GM12878 (cell line): ENCODE measurements at regions not wholly inside any gene's neighbourhood (a gene's known extent, or its start where the extent isn't known, plus 50 kb on each side); places are given as distances from the start of the nearest gene placed in this dataset.

Experiments used
- ATAC-seq: fragments of 200-7000 bp; cut with Tn5 transposase; 3 replicates; pipeline ENCODE4 v1.9.1; 2020; ENCODE audit warnings: mild to moderate bottlenecking, moderate library complexity
- BruUV-seq: library from RNA; stranded (reverse); fragments of 400-500 nt; replicated peaks from 2 replicates; lab custom pipeline; 2021; lab: Mats Ljungman, UMichigan
- CTCF ChIA-PET: fragments of 300-600 bp; sonication (Branson Sonifier 250); formaldehyde crosslinking; extraction: SDS; loops from one replicate; lab custom pipeline; 2021; ENCODE audit warnings: inconsistent platforms; lab: Yijun Ruan, JAX
- POLR2A ChIA-PET: fragments of 350-600 bp; formaldehyde crosslinking; extraction: SDS; loops from one replicate; lab custom pipeline; 2021; ENCODE audit warnings: inconsistent platforms; lab: Charles Lee
- RAD21 ChIA-PET: fragments of 300-600 bp; sonication (Branson Sonifier 250); formaldehyde crosslinking; loops from one replicate; lab custom pipeline; 2023; ENCODE audit warnings: antibody characterized with exemption; ENCODE audit not compliant: unreplicated experiment; lab: Charles Lee
- SMC1A ChIA-PET: fragments of 300-600 bp; sonication (Branson Sonifier 250); formaldehyde crosslinking; loops from one replicate; lab custom pipeline; 2023; ENCODE audit not compliant: unreplicated experiment, uncharacterized antibody; lab: Charles Lee
- DNase-seq: peaks from one replicate; pipeline ENCODE4 v3.0.0-alpha.2; 2011; ENCODE audit warnings: low read depth, low spot score
- FAIRE-seq: peaks from 3 replicates; lab custom pipeline; 2011; peaks lifted over from hg19 to GRCh38; lab: Jason Lieb, UNC
- H2AFZ ChIP-seq: 2 replicates; pipeline ENCODE4 v1.6.0; 2011; ENCODE audit warnings: low read depth, low read length, control low read depth; ENCODE audit not compliant: control insufficient read depth
- H3K27ac ChIP-seq: 2 replicates; pipeline ENCODE4 v1.5.1; 2011; ENCODE audit warnings: control low read depth; ENCODE audit not compliant: control insufficient read depth, insufficient read depth
- H3K27me3 ChIP-seq, 2 experiments: replicated peaks in 1 of 2; 2 replicates each; pipeline versions ENCODE4 v1.6.0 to v1.6.1; 2011; ENCODE audit warnings: low read length in 1 of 2; ENCODE audit not compliant: control insufficient read depth in 2 of 2, insufficient read depth in 2 of 2
- H3K36me3 ChIP-seq, 2 experiments: 2 replicates each; pipeline ENCODE4 v1.5.1; 2011; ENCODE audit warnings: low read length in 1 of 2; ENCODE audit not compliant: control insufficient read depth in 2 of 2, insufficient read depth in 2 of 2
- H3K4me1 ChIP-seq: 2 replicates; pipeline ENCODE4 v1.6.1; 2011; ENCODE audit warnings: mild to moderate bottlenecking, low read length, moderate library complexity, mixed read lengths; ENCODE audit not compliant: control insufficient read depth, insufficient read depth
- H3K4me2 ChIP-seq: 2 replicates; pipeline ENCODE4 v1.6.0; 2011; ENCODE audit warnings: control low read depth; ENCODE audit not compliant: control insufficient read depth, insufficient read depth
- H3K4me3 ChIP-seq: fragments of 200-600 bp; sonication (generic); 2 replicates; pipeline ENCODE4 v1.5.1; 2016
- H3K79me2 ChIP-seq: 2 replicates; pipeline ENCODE4 v1.6.0; 2011; ENCODE audit warnings: low read length; ENCODE audit not compliant: control insufficient read depth, insufficient read depth
- H3K9ac ChIP-seq: 2 replicates; pipeline ENCODE4 v1.8.0; 2011; ENCODE audit warnings: low read length, control low read depth, mixed read lengths; ENCODE audit not compliant: control insufficient read depth, insufficient read depth
- H3K9me3 ChIP-seq: replicated peaks from 3 replicates; pipeline ENCODE4 v1.5.1; 2011; ENCODE audit warnings: mild to moderate bottlenecking, low read length; ENCODE audit not compliant: control insufficient read depth, insufficient read depth
- H4K20me1 ChIP-seq: 2 replicates; pipeline ENCODE4 v1.6.0; 2011; ENCODE audit not compliant: control insufficient read depth, insufficient read depth
- BCL11A ChIP-seq: IDR thresholded peaks from 2 replicates; pipeline ENCODE4 v1.6.1; 2011; ENCODE audit warnings: low read depth, low read length
- BMI1 ChIP-seq: fragments of 450-650 bp; IDR thresholded peaks from 2 replicates; pipeline ENCODE4 v1.6.1; 2016; ENCODE audit warnings: mild to moderate bottlenecking, moderate library complexity, borderline replicate concordance
- EED ChIP-seq: sonication (generic); IDR thresholded peaks from 2 replicates; pipeline ENCODE4 v1.6.1; 2016; ENCODE audit warnings: antibody characterized with exemption, low read depth
- FOXK2 ChIP-seq: fragments of 450-650 bp; IDR thresholded peaks from 2 replicates; pipeline ENCODE4 v1.6.1; 2017; ENCODE audit warnings: mild to moderate bottlenecking, moderate library complexity
- IKZF2 ChIP-seq, 2 experiments: fragments of 450-650 bp; IDR thresholded peaks; 2 replicates each; pipeline ENCODE4 v1.6.1; 2017; ENCODE audit warnings: mild to moderate bottlenecking in 2 of 2, moderate library complexity in 2 of 2
- KLF5 ChIP-seq: fragments of 450-650 bp; IDR thresholded peaks from 2 replicates; pipeline ENCODE4 v1.6.1; 2014; ENCODE audit warnings: mild to moderate bottlenecking; ENCODE audit not compliant: partially characterized antibody
- MTA2 ChIP-seq: fragments of 450-650 bp; IDR thresholded peaks from 2 replicates; pipeline ENCODE4 v1.6.1; 2016; ENCODE audit warnings: low read depth, mild to moderate bottlenecking, moderate library complexity
- MXI1 ChIP-seq: fragments of 150-350 bp; IDR thresholded peaks from 2 replicates; pipeline ENCODE4 v1.6.1; 2011; ENCODE audit warnings: low read depth, mild to moderate bottlenecking, inconsistent platforms, low read length, improper control_type of control experiment
- NR2F1 ChIP-seq: fragments of 450-650 bp; conservative IDR thresholded peaks from 2 replicates; pipeline ENCODE4 v1.6.1; 2017; ENCODE audit warnings: mild to moderate bottlenecking
- PKNOX1 ChIP-seq: fragments of 450-650 bp; IDR thresholded peaks from 2 replicates; pipeline ENCODE4 v1.6.1; 2016; ENCODE audit warnings: mild to moderate bottlenecking
- POLR2AphosphoS2 ChIP-seq: IDR thresholded peaks from 2 replicates; pipeline ENCODE4 v1.6.1; 2011; ENCODE audit warnings: low read depth, mild to moderate bottlenecking, low read length, improper control_type of control experiment, moderate library complexity
- POLR2AphosphoS5 ChIP-seq: IDR thresholded peaks from 2 replicates; pipeline ENCODE4 v1.6.1; 2011; ENCODE audit warnings: mild to moderate bottlenecking, low read length, inconsistent platforms
- RB1 ChIP-seq: fragments of 450-650 bp; formaldehyde crosslinking; IDR thresholded peaks from 2 replicates; pipeline ENCODE4 v1.6.1; 2017; ENCODE audit warnings: mild to moderate bottlenecking, borderline replicate concordance
- USF1 ChIP-seq: IDR thresholded peaks from 2 replicates; pipeline ENCODE4 v1.6.1; 2011; ENCODE audit warnings: borderline replicate concordance, low read depth, mild to moderate bottlenecking, moderate library complexity, mixed read lengths, low read length; ENCODE audit not compliant: insufficient read depth; ENCODE audit errors: extremely low read length
- ZBED1 ChIP-seq: IDR thresholded peaks from 2 replicates; pipeline ENCODE4 v1.6.1; 2016; ENCODE audit warnings: borderline replicate concordance
- ZBTB40 ChIP-seq: fragments of 450-650 bp; IDR thresholded peaks from 2 replicates; pipeline ENCODE4 v1.6.1; 2016; ENCODE audit warnings: mild to moderate bottlenecking, moderate library complexity, borderline replicate concordance
- WGBS: methylation state at CpG from one replicate; pipeline ENCODE4 v1.1.6; 2016; ENCODE audit warnings: low lambda C conversion rate; ENCODE audit not compliant: insufficient replicate concordance, insufficient coverage; ENCODE audit errors: missing lambda C conversion rate; 5-methylcytosine and 5-hydroxymethylcytosine counted together
- in situ Hi-C: fragments of 300-500 bp; cut with MboI; formaldehyde crosslinking; loops from 9 replicates; pipeline ENCODE4 v1.14.3; 2018; ENCODE audit warnings: mixed read lengths
- intact Hi-C: fragments of 100-400 bp; cut with micrococcal nuclease; formaldehyde crosslinking; loops from one replicate; pipeline ENCODE4 v1.14.2; 2022; ENCODE audit not compliant: unreplicated experiment

- SMC1A ChIA-PET, result no interaction called here
- FAIRE-seq, result no peak
Measured at GRCh38 chr6:4516206-4516605, 260.0 kb upstream of the CDYL start.

GRCh38 chr6:4513561-4513960, 262.6 kb upstream of the CDYL start:
- Histone ChIP-seq H3K4me2 (no peak overlapping the region), H3K79me2 (no peaks in the 10 kb centered on the region), H3K4me3 (no peak overlapping the region), H3K27ac (no peak overlapping the region), H3K9ac (no peak overlapping the region), H3K4me1 (no peaks in the 10 kb centered on the region), H3K36me3 (no peaks in the 10 kb centered on the region), H4K20me1 (no peaks in the 10 kb centered on the region), H3K9me3 (no peaks in the 10 kb centered on the region), H3K27me3 (no peaks in the 10 kb centered on the region), H2AFZ (no peak overlapping the region)
- in situ Hi-C loops (no loop called here), intact Hi-C loops (no loop called here)
- DNase-seq (no peak), FAIRE-seq (no peak), ATAC-seq (no peak)
- ChIA-PET CTCF (no interaction called here), RAD21 (no interaction called here), SMC1A (no interaction called here), POLR2A (interaction anchor here (0.6 kb wide), 1 partner anchor 371 kb away, joined by 3 read pairs; no protein-coding TSS in a partner anchor)
- BruUV-seq, result no TSS peak
- 78% methylated on average over 4 of the region's 4 CpGs for WGBS
- TF ChIP-seq KLF5 (no peak), USF1 (no peak), ZBTB40 (no peak), MXI1 (no peak), RB1 (no peak), NR2F1 (no peak), BMI1 (no peak), POLR2AphosphoS5 (no peak), IKZF2 (IDR thresholded peaks at IDR 0.05) (no peak), BCL11A (no peak), PKNOX1 (no peak)

More at GRCh38 chr6:4516206-4516605, 260.0 kb upstream of the CDYL start:
- no peaks in the 10 kb centered on the region for H3K79me2 ChIP-seq
- no peak overlapping the region for H3K4me2 ChIP-seq
- in situ Hi-C loops, result no loop called here
- no peaks in the 10 kb centered on the region for H3K27me3 ChIP-seq
- DNase-seq (no peak), ATAC-seq (no peak)
- no peaks in the 10 kb centered on the region for H3K9me3 ChIP-seq
- no peaks in the 10 kb centered on the region for H3K36me3 ChIP-seq
- no peak overlapping the region for H3K27ac ChIP-seq
- ChIA-PET CTCF (interaction anchor here (0.7 kb wide), 1 partner anchor 712 kb away, joined by 3 read pairs; no protein-coding TSS in a partner anchor), POLR2A (no interaction called here), RAD21 (no interaction called here)
- no peak overlapping the region for H3K9ac ChIP-seq
- no peaks in the 10 kb centered on the region for H4K20me1 ChIP-seq
- 20% methylated on average over 5 of the region's 5 CpGs for WGBS
- intact Hi-C loops, result no loop called here
- BruUV-seq, result no TSS peak
- H2AFZ ChIP-seq, result no peak overlapping the region
- H3K4me3 ChIP-seq, result no peak overlapping the region
- no peak for TF ChIP-seq EED
- TF ChIP-seq ZBED1, result no peak
- no peak for TF ChIP-seq MTA2
- TF ChIP-seq FOXK2, result no peak
- TF ChIP-seq POLR2AphosphoS2, result no peak
- H3K4me1 ChIP-seq, result no peaks in the 10 kb centered on the region
